Prostate gland (tissue), 2 donors: ENCODE measurements at regions not wholly inside any gene's neighbourhood (a gene's known extent, or its start where the extent isn't known, plus 50 kb on each side); places are given as distances from the start of the nearest gene placed in this dataset.

Experiments
- DNase-seq: peaks from one replicate; pipeline ENCODE4 v3.0.0-alpha.2; 2019; ENCODE audit warnings: low spot score
- H3K27ac ChIP-seq, 2 donors: fragments of 200-600 bp; sonication (generic); 2 replicates each; pipeline ENCODE4 v1.5.1; 2017 to 2019
- H3K27me3 ChIP-seq: fragments of 200-600 bp; sonication (generic); replicated peaks from 2 replicates; pipeline ENCODE4 v1.5.1; 2019; ENCODE audit not compliant: insufficient read depth
- H3K36me3 ChIP-seq, 2 donors: fragments of 200-600 bp; sonication (generic); 1 replicate in 1 of 2; 2 replicates in 1 of 2; pipeline versions ENCODE4 v1.5.1 to v1.8.1; 2017 to 2019
- H3K4me1 ChIP-seq: fragments of 200-600 bp; sonication (generic); replicated peaks from 2 replicates; pipeline ENCODE4 v1.5.1; 2019
- H3K4me3 ChIP-seq, 2 donors: fragments of 200-600 bp; sonication (generic); 2 replicates each; pipeline ENCODE4 v1.5.1; 2017 to 2019
- H3K9me3 ChIP-seq: fragments of 200-600 bp; sonication (generic); 2 replicates; pipeline ENCODE4 v1.5.1; 2017
- CTCF ChIP-seq, 4 experiments: fragments of 200-600 bp in 2 of 4; fragments of 450-650 bp in 2 of 4; sonication (generic) in 2 of 4; IDR thresholded peaks; 1 replicate in 3 of 4; 2 replicates in 1 of 4; pipeline ENCODE4 v1.5.1; 2016 to 2019; ENCODE audit warnings: antibody characterized with exemption in 4 of 4, mild to moderate bottlenecking in 2 of 4, moderate library complexity in 2 of 4
- POLR2A ChIP-seq: fragments of 450-650 bp; IDR thresholded peaks from one replicate; pipeline ENCODE4 v1.6.1; 2016; ENCODE audit warnings: antibody characterized with exemption, mild to moderate bottlenecking
- POLR2AphosphoS5 ChIP-seq: sonication (generic); formaldehyde crosslinking; IDR thresholded peaks from one replicate; pipeline ENCODE4 v1.6.1; 2017; ENCODE audit warnings: antibody characterized with exemption
- WGBS: methylation state at CpG from one replicate; pipeline ENCODE4 v1.1.5; 2018; 5-methylcytosine and 5-hydroxymethylcytosine counted together
- intact Hi-C: fragments of 100-400 bp; cut with DNase I; formaldehyde crosslinking; loops from one replicate; pipeline ENCODE4 v1.14.2; 2022

- intact Hi-C loops: no loop called here
- 44% methylated on average over 3 of the region's 3 CpGs for WGBS
- H3K36me3 ChIP-seq: no peaks in the 10 kb centered on the region
- H3K9me3 ChIP-seq: no peaks in the 10 kb centered on the region
- no peaks in the 10 kb centered on the region for H3K4me1 ChIP-seq
- no peaks in the 10 kb centered on the region for H3K27me3 ChIP-seq
- no peak for DNase-seq
- H3K27ac ChIP-seq: no peak overlapping the region
- TF ChIP-seq POLR2AphosphoS5 (no peak), CTCF (IDR thresholded peaks at IDR 0.05) (no peak), POLR2A (no peak)
- no peak overlapping the region for H3K4me3 ChIP-seq
Observed at GRCh38 chr13:31631071-31631470, 108.3 kb upstream of the RXFP2 start.

- H3K27me3 ChIP-seq: no peaks in the 10 kb centered on the region
- intact Hi-C loops: no loop called here
- H3K9me3 ChIP-seq: no peaks in the 10 kb centered on the region
- no peaks in the 10 kb centered on the region for H3K4me1 ChIP-seq
- DNase-seq: no peak
- H3K36me3 ChIP-seq: no peaks in the 10 kb centered on the region
- H3K4me3 ChIP-seq: no peak overlapping the region
- no peak overlapping the region for H3K27ac ChIP-seq
- no peak for TF ChIP-seq POLR2A
- no peak for TF ChIP-seq CTCF (IDR thresholded peaks at IDR 0.05)
- TF ChIP-seq POLR2AphosphoS5: no peak
Observed at GRCh38 chr13:31631746-31632145, 107.6 kb upstream of the RXFP2 start.

GRCh38 chr13:31638577-31638976, 100.7 kb upstream of the RXFP2 start:
- Histone ChIP-seq H3K4me3 (no peak overlapping the region), H3K4me1 (no peaks in the 10 kb centered on the region), H3K36me3 (no peaks in the 10 kb centered on the region), H3K27me3 (no peaks in the 10 kb centered on the region), H3K27ac (no peak overlapping the region), H3K9me3 (no peaks in the 10 kb centered on the region)
- no peak for DNase-seq
- 65% methylated on average over 1 of the region's 1 CpG for WGBS
- intact Hi-C loops: no loop called here
- TF ChIP-seq CTCF (IDR thresholded peaks at IDR 0.05) (no peak), POLR2AphosphoS5 (no peak), POLR2A (no peak)

GRCh38 chr13:31639443-31640163, 99.7 kb upstream of the RXFP2 start:
- no peaks in the 10 kb centered on the region for H3K36me3 ChIP-seq
- no peaks in the 10 kb centered on the region for H3K27me3 ChIP-seq
- intact Hi-C loops: no loop called here
- no peak overlapping the region for H3K4me3 ChIP-seq
- H3K4me1 ChIP-seq: no peaks in the 10 kb centered on the region
- DNase-seq: no peak
- no peak for TF ChIP-seq CTCF (IDR thresholded peaks at IDR 0.05)
- TF ChIP-seq POLR2A: no peak
- TF ChIP-seq POLR2AphosphoS5: no peak
- WGBS: 52% methylated on average over 5 of the region's 5 CpGs
- no peaks in the 10 kb centered on the region for H3K9me3 ChIP-seq
- H3K27ac ChIP-seq: no peak overlapping the region

- TF ChIP-seq POLR2A: no peak
- TF ChIP-seq POLR2AphosphoS5: no peak
- TF ChIP-seq CTCF (IDR thresholded peaks at IDR 0.05): no peak
- 93% methylated on average over 4 of the region's 4 CpGs for WGBS
- no peak for DNase-seq
- Histone ChIP-seq H3K27me3 (no peaks in the 10 kb centered on the region), H3K4me1 (no peaks in the 10 kb centered on the region), H3K9me3 (no peaks in the 10 kb centered on the region), H3K36me3 (no peaks in the 10 kb centered on the region), H3K4me3 (no peak overlapping the region), H3K27ac (no peak overlapping the region)
- intact Hi-C loops: no loop called here
Observed at GRCh38 chr13:31649766-31650165, 89.6 kb upstream of the RXFP2 start.
